NCI-H345 (cell line): ENCODE measurements at regions not wholly inside any gene's neighbourhood (a gene's known extent, or its start where the extent isn't known, plus 50 kb on each side); places are given as distances from the start of the nearest gene placed in this dataset.
"Not testable (repeated sequence)": the region's sequence is repeated elsewhere in the genome, so short reads cannot be mapped to it uniquely, and the experiment has no call there.

Source experiments
- DNase-seq: peaks from one replicate; lab custom pipeline; 2025; lab: John Stamatoyannopoulos, UW

GRCh38 chr13:94816256-94816655 is 103.9 kb upstream of the SOX21 start:
- DNase-seq, result no peak

- DNase-seq, result peak; percentile 63
Measured at GRCh38 chr13:94813920-94814475, 101.7 kb upstream of the SOX21 start.

GRCh38 chr13:94811753-94812152 is 99.4 kb upstream of the SOX21 start:
- DNase-seq, result no peak

- no peak for DNase-seq
Measured at GRCh38 chr13:94800423-94800822, 88.1 kb upstream of the SOX21 start.

GRCh38 chr13:94799299-94799698 is 87.0 kb upstream of the SOX21 start:
- no peak for DNase-seq

- no peak for DNase-seq
Measured at GRCh38 chr13:94798738-94799137, 86.4 kb upstream of the SOX21 start.

GRCh38 chr13:94795292-94795691 is 82.9 kb upstream of the SOX21 start:
- no peak for DNase-seq

- DNase-seq, result not testable (repeated sequence)
Measured at GRCh38 chr13:94786246-94786645, 73.9 kb upstream of the SOX21 start.

- no peak for DNase-seq
Measured at GRCh38 chr13:94784066-94784465, 71.7 kb upstream of the SOX21 start.

- DNase-seq, result no peak
Measured at GRCh38 chr13:94783489-94783888, 71.1 kb upstream of the SOX21 start.

GRCh38 chr13:94780421-94780820 is 68.1 kb upstream of the SOX21 start:
- no peak for DNase-seq

- DNase-seq, result no peak
Measured at GRCh38 chr13:94778986-94779385, 66.6 kb upstream of the SOX21 start.

- no peak for DNase-seq
Measured at GRCh38 chr13:94778585-94778984, 66.2 kb upstream of the SOX21 start.

GRCh38 chr13:94776956-94777355 is 64.6 kb upstream of the SOX21 start:
- no peak for DNase-seq

- no peak for DNase-seq
Measured at GRCh38 chr13:94776300-94776699, 64.0 kb upstream of the SOX21 start.

- no peak for DNase-seq
Measured at GRCh38 chr13:94765814-94766213, 53.5 kb upstream of the SOX21 start.

- DNase-seq, result no peak
Measured at GRCh38 chr13:94764576-94765321, 52.4 kb upstream of the SOX21 start.
